GM19240 (cell line): ENCODE measurements at regions not wholly inside any gene's neighbourhood (a gene's known extent, or its start where the extent isn't known, plus 50 kb on each side); places are given as distances from the start of the nearest gene placed in this dataset.
"Not testable (repeated sequence)": the region's sequence is repeated elsewhere in the genome, so short reads cannot be mapped to it uniquely, and the experiment has no call there.

Experiments
- DNase-seq: peaks from one replicate; pipeline ENCODE4 v3.0.0; 2011; ENCODE audit warnings: low spot score; ENCODE audit not compliant: insufficient read length

- no peak for DNase-seq
Measured at GRCh38 chr5:124962111-124962510, 215.7 kb upstream of the ZNF608 start.

- DNase-seq: no peak
Measured at GRCh38 chr5:124962735-124963134, 216.3 kb upstream of the ZNF608 start.

- DNase-seq: no peak
Measured at GRCh38 chr5:124963236-124963919, 216.9 kb upstream of the ZNF608 start.

- not testable (repeated sequence) for DNase-seq
Measured at GRCh38 chr5:124966741-124967140, 220.3 kb upstream of the ZNF608 start.

GRCh38 chr5:124970381-124970780 is 223.9 kb upstream of the ZNF608 start:
- not testable (repeated sequence) for DNase-seq

- no peak for DNase-seq
Measured at GRCh38 chr5:124972703-124973102, 226.3 kb upstream of the ZNF608 start.

GRCh38 chr5:124973661-124974060 is 227.2 kb upstream of the ZNF608 start:
- no peak for DNase-seq

GRCh38 chr5:124976086-124976485 is 229.6 kb upstream of the ZNF608 start:
- DNase-seq: no peak

GRCh38 chr5:124979251-124979650 is 232.8 kb upstream of the ZNF608 start:
- no peak for DNase-seq

- peak; percentile 14 for DNase-seq
Measured at GRCh38 chr5:124980163-124980941, 233.9 kb upstream of the ZNF608 start.

- no peak for DNase-seq
Measured at GRCh38 chr5:124981901-124982300, 235.5 kb upstream of the ZNF608 start.

- no peak for DNase-seq
Measured at GRCh38 chr5:124986170-124986569, 239.7 kb upstream of the ZNF608 start.

- no peak for DNase-seq
Measured at GRCh38 chr5:124986667-124987066, 240.2 kb upstream of the ZNF608 start.

GRCh38 chr5:124987786-124988185 is 241.3 kb upstream of the ZNF608 start:
- not testable (repeated sequence) for DNase-seq

- DNase-seq: no peak
Measured at GRCh38 chr5:124990723-124991122, 244.3 kb upstream of the ZNF608 start.

- DNase-seq: no peak
Measured at GRCh38 chr5:124995421-124995820, 249.0 kb upstream of the ZNF608 start.

GRCh38 chr5:124996023-124996763 is 249.8 kb upstream of the ZNF608 start:
- DNase-seq: no peak

- no peak for DNase-seq
Measured at GRCh38 chr5:124996764-124997077, 250.3 kb upstream of the ZNF608 start.

GRCh38 chr5:124997186-124997893 is 250.9 kb upstream of the ZNF608 start:
- no peak for DNase-seq

- DNase-seq: no peak
Measured at GRCh38 chr5:124998520-124998919, 252.1 kb upstream of the ZNF608 start.

GRCh38 chr5:125002727-125003598 is 256.5 kb upstream of the ZNF608 start:
- no peak for DNase-seq
